Activated T-cell treated with anti-CD3 and anti-CD28 coated beads for 24 hours (primary cell): ENCODE measurements at regions not wholly inside any gene's neighbourhood (a gene's known extent, or its start where the extent isn't known, plus 50 kb on each side); places are given as distances from the start of the nearest gene placed in this dataset.

Source experiments
- DNase-seq: peaks from one replicate; pipeline ENCODE4 v3.0.0-alpha.2; 2020; ENCODE audit warnings: low read depth

DNA sequence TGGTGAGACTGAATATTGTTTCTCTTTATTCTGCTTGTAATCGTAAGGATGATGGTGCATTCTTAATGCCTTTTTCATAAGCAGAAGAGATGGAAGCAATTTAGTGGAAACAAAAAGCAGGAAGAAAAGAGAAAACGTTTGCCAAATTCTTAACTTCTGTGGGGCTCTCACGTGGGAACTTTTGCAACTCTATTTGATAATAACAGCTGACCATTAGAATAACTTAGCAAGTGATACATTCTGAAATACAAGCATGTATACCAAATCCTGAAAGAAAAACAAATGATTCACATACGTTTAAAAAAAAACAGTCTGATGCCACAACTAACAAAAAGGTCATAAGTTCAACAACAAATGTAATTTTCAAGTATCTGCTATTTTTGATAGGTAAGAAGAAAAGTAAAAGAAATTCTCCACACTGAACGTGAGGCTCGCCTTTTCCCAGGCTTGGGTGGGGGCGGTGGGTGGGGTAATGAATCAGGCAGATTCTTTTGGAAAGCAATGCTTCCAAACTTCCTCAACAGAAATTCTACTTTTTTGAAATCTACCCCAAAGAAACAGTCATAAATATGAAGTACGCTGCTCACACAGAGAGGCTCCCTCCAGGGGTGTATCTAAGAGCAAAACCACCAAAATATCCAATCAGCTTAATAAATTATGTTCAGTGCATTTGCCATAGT, 446.2 kb upstream of the MGMT start:
- no peak for DNase-seq

DNA sequence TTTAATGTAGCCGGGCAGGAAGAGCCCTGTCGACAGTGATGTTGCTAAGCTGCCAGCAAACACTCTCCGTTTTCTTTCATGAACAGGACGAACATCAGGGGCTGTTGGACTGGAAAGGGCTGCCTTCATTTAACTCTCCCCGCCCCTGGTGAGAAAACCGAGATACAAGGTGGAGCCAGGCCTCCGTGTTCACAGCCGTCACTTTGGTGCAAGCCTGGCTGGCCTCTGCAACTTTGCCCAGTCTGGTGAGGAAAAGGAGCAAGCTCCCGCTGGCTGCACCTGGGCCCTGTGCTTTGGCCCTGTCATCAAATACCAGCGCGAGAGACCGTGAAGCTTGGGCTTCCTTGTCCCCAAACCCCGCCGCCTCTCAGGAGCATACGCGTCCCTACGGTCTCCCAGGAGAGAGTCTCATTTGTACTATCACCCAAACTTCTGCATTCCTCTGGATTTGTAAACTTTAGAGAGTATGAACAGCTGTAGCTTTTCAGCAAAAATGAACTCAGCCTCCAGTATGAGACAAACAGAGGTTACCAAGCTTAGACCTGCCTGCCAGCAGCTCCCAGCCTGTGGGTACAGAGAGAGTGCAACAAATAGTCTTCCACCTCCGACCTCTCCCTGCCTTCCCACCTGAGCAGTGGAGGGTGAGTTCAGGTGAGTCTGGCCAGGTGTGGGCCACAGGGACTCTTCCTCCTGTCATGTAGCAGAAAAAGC, 445.3 kb upstream of the MGMT start:
- no peak for DNase-seq

DNA sequence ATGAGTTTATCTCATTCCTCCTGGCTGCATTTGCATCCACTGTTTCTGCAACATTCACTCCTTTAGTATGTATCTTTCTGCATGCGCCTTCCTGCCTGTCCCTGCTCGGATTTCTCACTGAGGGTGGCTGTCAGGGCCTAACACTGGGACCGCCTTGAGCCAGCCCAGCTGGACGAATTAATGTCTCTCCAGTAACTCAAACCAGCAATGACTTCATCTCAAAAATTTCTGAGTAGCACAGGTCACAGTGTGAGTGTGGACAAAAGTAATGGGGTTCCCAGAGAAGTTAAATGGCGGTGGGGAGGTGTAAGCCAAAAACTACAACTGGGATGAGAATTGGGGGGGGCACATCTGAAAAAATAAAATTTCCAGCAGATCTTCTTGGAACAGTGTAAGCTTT, 444.0 kb upstream of the MGMT start:
- no peak for DNase-seq

DNA sequence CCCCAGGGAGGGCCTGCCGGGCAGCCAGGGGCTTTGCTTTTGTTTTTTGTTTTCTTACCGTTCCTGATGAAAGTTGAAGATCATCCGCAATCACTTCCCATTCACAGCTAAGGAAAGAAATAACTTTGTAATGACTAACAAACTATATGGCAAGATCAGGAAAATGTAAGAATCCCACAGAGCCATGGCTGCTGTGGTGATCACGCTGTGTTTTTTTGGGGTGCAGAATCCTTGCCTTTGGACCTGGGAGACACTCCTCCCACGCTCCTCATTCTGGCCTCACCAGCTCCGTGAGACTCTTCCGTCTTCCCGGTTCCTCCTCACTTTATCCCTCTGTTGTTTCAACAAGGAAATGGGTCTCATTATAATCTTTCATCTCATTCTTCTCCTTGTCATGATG, 443.0 kb upstream of the MGMT start:
- no peak for DNase-seq

DNA sequence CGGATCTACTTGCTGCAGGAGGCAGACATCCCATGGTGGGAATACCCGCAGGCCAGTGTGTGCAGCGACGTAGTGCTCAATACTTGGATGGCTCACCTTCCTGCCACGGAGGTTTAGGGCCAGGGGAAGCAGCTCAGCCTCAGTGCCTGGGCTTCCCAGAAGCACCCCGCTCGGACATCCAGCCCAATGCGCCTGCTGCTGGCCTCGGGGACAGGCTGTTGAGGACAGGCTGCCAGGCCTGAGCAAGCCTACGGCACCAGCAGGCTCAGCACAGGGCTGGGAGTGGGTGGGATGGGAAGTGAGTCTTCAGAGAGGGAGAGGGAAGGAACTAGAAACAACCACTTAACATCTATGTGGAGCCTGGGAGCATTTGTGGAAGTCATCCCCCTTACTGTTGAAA, 441.3 kb upstream of the MGMT start:
- no peak for DNase-seq

DNA sequence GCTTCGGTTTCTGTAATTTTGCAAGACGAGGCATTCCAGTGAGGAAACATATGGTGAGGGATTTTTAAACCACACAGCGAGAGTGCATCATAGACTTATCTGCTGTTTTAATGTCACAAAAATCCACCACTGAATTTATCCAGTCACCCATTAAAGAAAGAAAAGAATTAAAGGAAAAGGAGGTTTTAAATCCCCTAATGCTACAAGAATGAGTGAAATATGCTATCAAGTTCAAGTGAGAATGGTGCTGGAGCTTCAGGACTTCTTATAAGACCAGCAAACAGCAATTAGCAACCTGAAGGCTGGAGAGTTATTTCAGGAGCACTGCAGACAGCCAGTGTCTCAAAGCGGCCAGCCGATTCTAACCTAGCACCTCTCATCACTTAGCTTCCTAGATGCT, 439.1 kb upstream of the MGMT start:
- DNase-seq, result no peak

DNA sequence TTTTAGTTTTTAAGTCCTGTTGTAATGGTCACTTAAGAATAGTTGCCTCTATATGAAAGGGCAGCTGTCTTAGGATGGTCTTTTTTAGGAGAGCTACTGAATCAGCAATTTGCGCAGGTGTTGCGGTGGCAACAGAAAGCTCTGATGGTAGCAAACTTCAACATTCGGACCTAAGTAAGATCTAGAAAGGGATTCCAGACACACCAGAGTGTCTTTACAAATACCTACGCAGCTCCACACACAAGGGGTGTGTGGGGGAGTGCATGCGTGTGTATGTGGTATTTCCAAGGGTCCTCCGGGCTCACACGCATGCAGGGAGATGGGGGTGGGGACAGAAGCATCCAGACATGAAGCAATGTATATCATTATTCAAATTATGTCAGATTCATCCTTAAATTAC, 438.6 kb upstream of the MGMT start:
- DNase-seq, result no peak

DNA sequence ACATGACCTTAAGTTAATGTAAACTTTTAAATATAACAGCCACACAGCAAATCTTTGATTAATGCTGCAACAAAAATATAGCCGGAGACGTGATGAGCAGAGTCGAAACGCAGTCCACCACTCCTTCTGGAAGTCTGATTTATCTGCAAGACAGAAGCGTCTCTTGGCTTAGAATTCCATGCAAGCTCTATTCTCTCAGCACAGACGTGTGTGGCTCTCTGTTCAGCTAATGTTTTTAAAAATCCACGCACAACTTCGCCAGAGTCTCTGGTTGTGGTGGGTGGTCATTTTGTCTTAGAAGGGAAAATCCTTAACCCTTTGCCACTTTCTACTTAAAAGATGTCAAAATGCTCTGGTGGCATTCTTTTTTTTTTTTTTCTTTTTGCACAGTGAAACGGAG, 438.0 kb upstream of the MGMT start:
- DNase-seq, result no peak

DNA sequence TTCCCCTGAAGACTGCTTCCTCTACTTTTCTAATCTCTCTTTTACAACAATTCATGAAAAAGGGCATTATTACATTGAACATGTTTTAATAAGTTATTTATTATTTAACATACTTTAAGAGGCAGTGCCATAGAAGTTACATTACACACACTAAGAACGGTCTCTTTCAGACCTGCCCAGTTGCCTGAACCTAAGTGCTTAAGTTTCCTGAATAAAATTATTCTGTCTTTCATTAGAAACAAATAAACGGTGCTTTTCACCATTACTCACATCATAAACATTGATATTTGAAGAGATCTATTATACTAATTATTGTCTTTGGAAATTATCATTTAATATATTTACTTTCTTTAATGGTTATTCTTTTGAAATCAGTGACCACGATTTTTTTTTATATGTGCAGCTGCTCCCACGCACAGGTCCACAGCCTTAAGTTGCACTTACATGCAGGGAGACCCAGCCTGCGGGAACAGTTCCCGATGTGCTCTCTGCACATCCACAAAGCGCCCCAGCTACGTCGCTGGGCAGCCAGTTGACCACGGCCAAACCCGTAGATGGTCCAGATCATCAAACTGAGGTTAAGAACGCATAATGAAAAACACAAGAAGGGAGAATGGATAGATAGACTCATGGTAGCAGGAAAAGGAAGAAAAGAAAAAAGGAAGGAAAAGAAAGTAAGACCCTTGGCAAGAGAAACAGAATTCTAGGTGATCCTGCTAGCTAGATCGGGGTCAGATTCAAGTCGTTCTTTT, 437.0 kb upstream of the MGMT start:
- DNase-seq, result no peak

DNA sequence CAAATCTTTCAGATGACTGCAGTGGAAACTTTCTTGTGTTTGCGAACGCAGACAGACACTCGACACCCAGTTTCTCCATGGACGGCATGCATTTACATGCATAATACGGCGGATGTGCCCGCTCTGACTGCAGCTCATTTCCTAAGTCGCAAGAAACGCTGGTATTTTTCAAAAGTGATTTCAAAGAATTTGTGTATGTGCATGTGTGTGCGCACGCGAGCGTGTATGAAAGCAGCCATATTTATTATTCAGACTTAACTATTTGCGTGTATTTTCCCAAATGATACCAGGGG, 436.5 kb upstream of the MGMT start:
- no peak for DNase-seq

DNA sequence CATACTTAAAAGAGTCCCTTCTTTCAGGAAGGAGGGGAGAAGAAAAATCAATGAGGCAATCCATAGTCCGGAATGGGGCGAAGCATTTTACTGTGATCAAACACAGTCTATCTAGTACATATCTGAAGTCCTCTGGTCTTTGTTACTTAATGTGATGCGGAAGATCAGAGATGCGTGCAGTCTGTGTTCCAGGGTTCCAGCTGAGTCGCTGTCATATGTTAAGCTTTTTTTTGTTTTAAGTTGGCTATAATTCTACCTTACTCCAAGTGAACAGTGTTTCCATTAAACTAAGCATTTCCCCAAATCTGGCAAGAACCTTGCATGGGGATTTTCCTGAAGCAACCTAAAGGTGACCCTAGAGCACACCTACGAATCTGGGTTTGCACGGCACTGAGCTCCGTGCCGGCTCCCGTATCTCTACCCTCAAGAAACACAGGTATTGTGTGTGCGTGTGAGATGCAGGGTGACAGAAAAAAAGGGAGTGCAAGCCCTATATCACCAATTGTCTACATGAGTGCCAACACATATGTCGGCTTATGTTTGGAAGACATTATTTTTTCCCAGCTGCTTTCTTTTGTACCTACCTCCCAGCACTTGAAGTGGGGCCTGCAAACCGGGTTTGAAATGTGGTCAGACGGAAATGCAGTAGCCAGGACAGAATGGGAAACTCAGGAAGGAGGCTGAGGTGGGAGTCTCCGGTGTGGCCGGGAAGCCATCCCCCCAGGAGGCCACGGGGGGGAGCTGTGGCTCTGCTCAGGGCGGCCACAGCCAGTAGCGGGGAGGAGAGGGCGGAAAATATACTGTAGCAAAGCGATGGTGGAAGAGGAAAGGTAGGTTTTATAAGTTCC, 435.8 kb upstream of the MGMT start:
- peak; percentile 37 for DNase-seq

DNA sequence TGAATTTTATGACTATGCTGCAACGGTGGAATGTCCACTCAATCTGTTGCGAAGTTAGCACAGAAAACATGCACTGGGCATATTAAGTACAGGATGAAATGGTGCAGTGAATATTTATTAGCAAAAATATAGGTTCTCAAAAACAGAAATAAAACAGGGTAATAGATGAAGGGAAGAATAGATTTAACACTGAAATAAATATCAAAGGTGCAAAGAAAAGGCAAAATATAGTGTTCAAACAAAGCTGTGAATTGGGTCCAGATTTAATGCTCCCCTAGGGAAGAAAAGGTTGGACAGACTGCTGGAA, 435.2 kb upstream of the MGMT start:
- DNase-seq, result no peak

DNA sequence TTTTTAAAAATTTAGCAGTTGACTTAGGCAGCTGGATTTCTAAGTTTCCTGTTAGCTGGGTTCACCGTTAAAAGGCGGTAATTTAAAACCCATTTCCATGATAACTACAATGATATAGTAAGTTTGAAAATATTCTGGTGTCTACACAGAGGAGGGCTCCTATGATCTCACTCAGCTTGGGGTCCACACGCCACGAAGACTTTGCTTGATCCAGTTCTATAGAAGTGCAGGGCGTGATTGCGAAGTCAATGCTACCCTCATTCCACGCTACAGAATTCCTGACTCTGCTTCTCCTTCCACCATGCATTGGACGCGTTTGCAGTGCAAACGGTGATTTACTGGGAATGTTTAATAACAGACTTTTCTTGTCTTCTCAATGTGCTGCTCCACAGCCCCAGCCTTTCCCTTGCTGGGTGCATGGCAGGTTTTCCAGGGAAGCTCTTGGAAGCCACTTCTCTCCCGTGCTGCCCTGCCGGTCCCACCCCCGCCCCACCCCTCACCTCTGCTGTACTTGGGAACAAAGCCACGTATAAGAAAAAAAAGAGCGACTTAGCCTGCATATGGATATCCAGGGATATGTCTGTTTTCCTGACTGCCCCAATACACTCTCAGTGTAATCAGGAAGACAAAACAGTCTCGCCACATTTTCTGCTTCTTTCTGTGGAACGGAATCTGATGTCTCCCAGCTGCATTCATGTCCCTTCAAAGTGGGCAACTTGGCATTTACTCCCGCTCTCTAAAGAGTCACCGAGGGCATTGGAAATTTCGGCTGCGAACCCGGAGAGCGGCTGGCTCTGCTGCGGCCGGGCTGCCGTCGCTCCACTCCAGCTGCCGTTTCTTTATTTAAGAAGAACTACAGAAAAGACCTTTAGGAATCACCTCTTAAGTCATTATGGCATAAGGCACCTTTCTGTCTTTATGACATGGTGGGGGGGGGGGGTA, 434.4 kb upstream of the MGMT start:
- no peak for DNase-seq

DNA sequence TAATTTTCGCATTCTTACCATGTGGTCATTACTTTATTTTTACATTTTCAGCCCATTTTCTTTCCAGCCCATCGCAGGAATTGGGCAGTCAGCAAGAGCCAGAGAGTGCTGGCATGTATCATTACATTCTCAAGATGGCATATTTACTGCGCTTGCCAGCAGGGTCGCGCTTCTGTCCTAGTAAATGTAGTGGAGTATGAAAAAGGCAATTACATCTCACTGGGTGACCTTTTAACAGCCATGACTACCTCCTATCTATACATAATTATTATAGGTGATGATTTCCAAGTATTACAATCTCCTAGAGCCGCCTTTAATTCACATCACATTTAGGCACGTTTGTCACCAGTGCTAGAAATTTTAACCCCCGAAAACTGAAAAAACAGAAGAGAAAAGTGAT, 433.7 kb upstream of the MGMT start:
- DNase-seq, result no peak

DNA sequence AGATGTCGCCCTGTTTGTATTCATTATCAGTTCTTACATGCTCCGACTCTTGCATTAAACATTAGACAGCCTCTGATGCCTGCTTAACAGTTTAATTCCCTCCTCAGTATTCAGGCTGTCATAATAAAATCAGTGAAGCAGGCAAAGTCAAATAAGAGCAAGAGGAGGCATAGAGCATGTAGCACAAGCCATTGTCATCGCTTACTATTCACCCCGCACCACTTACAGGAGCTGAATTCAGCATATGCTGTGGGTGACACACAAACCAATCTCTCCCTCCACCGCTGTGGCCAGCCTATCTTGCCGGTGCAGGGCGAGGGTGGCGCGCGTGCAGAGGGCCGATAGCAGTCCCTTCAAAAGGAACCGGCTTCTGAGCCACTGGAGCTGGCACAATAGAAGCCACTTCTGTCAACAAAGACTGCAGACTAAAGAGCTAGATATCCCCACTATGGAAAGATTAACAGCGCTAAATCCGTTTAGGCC, 433.2 kb upstream of the MGMT start:
- DNase-seq, result no peak

DNA sequence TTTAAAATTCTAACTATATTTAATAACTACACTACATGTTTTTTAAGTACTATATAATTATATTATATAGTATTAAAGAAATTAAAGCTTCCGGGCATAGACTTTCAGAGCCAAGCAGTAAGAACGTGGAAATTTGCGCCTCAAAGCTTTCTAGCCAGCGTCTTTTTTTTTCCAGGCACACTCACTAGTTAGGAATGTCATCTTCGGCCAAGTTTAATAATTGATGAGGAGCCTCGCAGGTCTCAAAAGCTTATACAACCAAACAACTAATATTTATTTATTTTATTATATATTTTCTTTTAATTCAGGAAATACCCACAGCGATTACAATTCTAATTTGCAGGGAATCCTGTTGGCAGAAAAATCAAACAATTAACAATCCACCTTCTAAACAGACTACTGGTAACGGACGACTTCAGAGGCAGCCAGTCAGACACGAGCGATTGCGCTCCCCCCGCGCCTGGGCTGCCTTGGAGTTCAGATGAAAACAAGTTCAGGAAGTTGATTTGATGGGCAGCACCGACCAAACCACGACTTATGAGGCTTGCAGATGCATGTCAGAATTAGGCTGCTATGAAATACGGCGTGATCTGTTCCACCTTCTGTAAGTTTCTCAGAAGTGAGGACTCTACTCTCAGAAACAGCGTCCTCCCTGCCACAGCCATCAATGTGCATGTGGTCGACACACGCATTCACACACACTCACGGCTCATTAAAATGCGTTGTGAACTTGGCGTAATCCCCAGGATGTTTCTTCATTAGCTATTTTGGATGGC, 431.8 kb upstream of the MGMT start:
- peak; percentile 21 for DNase-seq

DNA sequence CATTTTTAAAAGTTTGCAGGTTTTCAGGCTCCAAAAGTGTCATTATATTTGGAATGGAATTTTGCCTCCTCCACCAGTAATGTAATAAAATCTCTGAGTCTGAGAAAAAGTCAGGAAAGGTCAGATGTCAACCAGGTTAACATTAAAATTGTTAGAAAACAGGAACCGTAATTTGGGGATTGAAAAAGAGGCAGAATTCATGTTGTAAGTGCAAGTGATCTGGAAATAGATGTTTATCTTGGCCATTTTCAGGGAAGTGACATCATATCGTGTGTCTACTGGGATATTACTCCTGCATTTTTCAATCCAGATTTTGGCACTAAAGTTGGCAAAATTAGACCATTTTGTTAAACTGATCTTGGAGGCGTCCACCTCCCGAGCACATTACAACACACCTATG, 428.5 kb upstream of the MGMT start:
- no peak for DNase-seq

DNA sequence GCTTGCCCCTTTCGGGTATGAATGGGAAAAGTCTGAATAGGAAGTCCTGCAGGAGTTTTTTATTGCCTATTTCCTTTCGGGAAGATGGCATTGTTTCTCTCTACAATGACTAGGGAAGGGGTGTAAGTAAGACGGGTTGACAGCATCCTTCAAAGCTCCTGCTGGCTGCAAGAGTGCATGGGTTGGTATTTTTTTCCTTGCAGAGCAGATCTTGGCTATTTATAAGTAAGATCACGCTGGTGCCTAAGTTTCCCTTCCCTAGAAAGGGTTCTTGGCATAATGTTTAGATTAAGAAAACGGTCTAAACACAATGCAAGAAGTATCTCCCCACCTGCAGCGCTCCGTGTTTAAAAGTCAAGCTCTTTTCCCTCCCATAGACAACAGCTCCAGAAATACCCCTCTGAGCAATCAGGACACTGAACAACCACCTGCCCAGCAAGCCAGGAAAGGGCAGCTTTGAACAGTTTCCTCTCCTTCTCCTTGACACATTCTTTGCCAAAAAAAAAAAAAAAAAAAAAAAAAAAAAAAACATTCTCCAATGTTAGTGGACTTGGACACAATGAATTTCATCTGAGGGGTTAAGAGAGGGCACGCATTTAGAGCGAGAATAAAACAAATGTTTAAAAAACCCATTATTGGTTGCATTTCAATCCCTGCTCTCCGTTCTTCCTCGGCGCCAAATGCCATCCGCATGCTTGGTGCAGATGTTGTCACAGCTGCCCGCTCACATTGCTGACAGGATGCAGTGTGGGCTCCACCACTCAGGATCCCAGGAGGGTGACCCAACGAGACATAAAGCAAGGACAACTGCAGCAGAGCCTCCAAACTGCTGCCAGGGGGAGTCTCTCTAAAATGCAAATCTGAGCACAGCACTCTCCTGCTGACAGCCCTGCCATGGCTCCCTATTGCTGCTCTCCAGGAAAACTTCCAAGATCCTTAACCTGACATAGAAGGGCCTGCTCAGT, 427.4 kb upstream of the MGMT start:
- DNase-seq, result no peak

DNA sequence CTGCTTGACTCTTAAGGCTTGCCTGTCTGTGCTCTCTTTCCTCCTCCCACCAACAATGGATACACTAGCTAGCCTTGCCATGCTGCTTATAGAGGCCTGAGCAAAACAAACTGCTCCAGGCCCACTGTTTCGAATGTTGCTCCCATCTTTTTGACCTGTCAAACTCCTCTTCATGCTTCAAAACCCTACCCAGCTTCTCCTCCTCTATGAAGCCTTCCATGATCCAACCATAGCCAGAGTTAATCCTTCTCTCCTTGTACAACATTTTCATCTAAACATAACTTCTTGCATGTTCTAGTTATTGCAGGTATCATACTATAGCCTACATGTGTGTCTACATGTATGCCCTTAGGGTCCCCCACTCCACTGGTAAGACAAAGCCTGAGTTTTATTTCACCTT, 426.7 kb upstream of the MGMT start:
- no peak for DNase-seq

DNA sequence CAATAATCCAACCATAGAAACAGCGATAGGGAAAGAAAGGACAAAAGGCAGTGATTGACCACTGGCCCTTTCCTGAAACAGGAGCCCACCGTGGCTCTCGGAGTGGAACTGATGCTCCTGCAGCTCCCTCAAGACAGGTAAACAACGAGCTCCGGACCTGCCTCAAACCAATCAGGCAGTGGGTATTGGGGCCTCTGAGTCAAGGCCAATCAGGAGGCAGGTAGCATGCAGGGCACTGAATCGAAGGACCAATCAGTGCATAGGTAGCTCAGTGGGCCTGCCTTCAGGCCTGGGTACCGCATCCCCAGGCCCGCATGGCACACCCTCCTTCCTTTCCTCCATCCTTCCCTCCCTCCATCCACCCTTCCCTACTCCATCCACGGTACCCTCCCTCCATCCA, 425.1 kb upstream of the MGMT start:
- no peak for DNase-seq
